GM23338 (cell line): ENCODE measurements at regions not wholly inside any gene's neighbourhood (a gene's known extent, or its start where the extent isn't known, plus 50 kb on each side); places are given as distances from the start of the nearest gene placed in this dataset.

Source experiments
- ATAC-seq: fragments of 200-7000 bp; cut with Tn5 transposase; 3 replicates; pipeline ENCODE4 v1.9.1; 2020
- DNase-seq: peaks from one replicate; pipeline ENCODE4 v3.0.0-alpha.2; 2015; ENCODE audit warnings: low spot score
- H2AFZ ChIP-seq: fragments of 200-600 bp; sonication (generic); 2 replicates; pipeline ENCODE4 v1.8.0; 2016; ENCODE audit warnings: antibody characterized with exemption, mild to moderate bottlenecking, moderate library complexity
- H3F3A ChIP-seq: fragments of 200-600 bp; sonication (generic); replicated peaks from 2 replicates; pipeline ENCODE4 v1.8.0; 2017; ENCODE audit warnings: antibody characterized with exemption, mixed run types, low read depth
- H3K27ac ChIP-seq: fragments of 200-600 bp; sonication (generic); 2 replicates; pipeline ENCODE4 v1.6.1; 2016; ENCODE audit warnings: low read depth
- H3K27me3 ChIP-seq: fragments of 200-600 bp; sonication (generic); 2 replicates; pipeline ENCODE4 v1.8.0; 2016; ENCODE audit warnings: mild to moderate bottlenecking, mixed run types, moderate library complexity; ENCODE audit not compliant: insufficient read depth
- H3K36me3 ChIP-seq: fragments of 200-600 bp; sonication (generic); 2 replicates; pipeline ENCODE4 v1.8.0; 2016; ENCODE audit warnings: mild to moderate bottlenecking; ENCODE audit not compliant: insufficient read depth
- H3K4me1 ChIP-seq: fragments of 200-600 bp; sonication (generic); 2 replicates; pipeline ENCODE4 v1.8.0; 2016; ENCODE audit warnings: mild to moderate bottlenecking, moderate library complexity; ENCODE audit not compliant: insufficient read depth
- H3K4me2 ChIP-seq: fragments of 200-600 bp; sonication (generic); 2 replicates; pipeline ENCODE4 v1.7.1; 2017; ENCODE audit warnings: mixed run types
- H3K4me3 ChIP-seq: fragments of 200-600 bp; sonication (generic); 2 replicates; pipeline ENCODE4 v1.6.1; 2016; ENCODE audit warnings: mixed run types
- H3K79me2 ChIP-seq: fragments of 200-600 bp; sonication (generic); replicated peaks from 2 replicates; pipeline ENCODE4 v1.8.0; 2017; ENCODE audit warnings: mild to moderate bottlenecking; ENCODE audit not compliant: insufficient read depth
- H3K9me2 ChIP-seq: fragments of 200-600 bp; sonication (generic); 2 replicates; pipeline ENCODE4 v1.8.0; 2017; ENCODE audit not compliant: insufficient read depth
- H4K20me1 ChIP-seq: fragments of 200-600 bp; sonication (generic); replicated peaks from 2 replicates; pipeline ENCODE4 v1.8.0; 2017; ENCODE audit warnings: mild to moderate bottlenecking; ENCODE audit not compliant: insufficient read depth
- H3K27ac Mint-ChIP-seq: 2 replicates; pipeline ENCODE4 v1.8.0; 2020; ENCODE audit warnings: inconsistent platforms, mild to moderate bottlenecking, moderate library complexity, mixed read lengths
- H3K27me3 Mint-ChIP-seq: 3 replicates; pipeline ENCODE4 v1.8.0; 2022; ENCODE audit warnings: low read depth, mild to moderate bottlenecking, moderate library complexity, mixed read lengths, inconsistent platforms; ENCODE audit not compliant: insufficient read depth, poor library complexity
- H3K36me3 Mint-ChIP-seq: 3 replicates; pipeline ENCODE4 v1.8.0; 2021; ENCODE audit warnings: low read depth, mild to moderate bottlenecking, inconsistent platforms, moderate library complexity, mixed read lengths
- H3K4me1 Mint-ChIP-seq: 3 replicates; pipeline ENCODE4 v1.8.0; 2020; ENCODE audit warnings: mild to moderate bottlenecking, inconsistent platforms, mixed read lengths
- H3K4me3 Mint-ChIP-seq: 3 replicates; pipeline ENCODE4 v1.8.0; 2021; ENCODE audit warnings: moderate library complexity, mild to moderate bottlenecking, inconsistent platforms, mixed read lengths
- H3K9me3 Mint-ChIP-seq: 3 replicates; pipeline ENCODE4 v1.8.0; 2020; ENCODE audit warnings: moderate library complexity, mild to moderate bottlenecking, inconsistent platforms, mixed read lengths
- CREB1 ChIP-seq: fragments of 250-450 bp; sonication (Bioruptor Pico); IDR thresholded peaks from 2 replicates; pipeline ENCODE4 v1.5.0; 2020; ENCODE audit warnings: low read depth, mild to moderate bottlenecking, moderate library complexity
- EZH2 ChIP-seq: fragments of 200-600 bp; sonication (generic); IDR thresholded peaks from one replicate; pipeline ENCODE4 v1.8.0; 2017; ENCODE audit warnings: antibody characterized with exemption, mild to moderate bottlenecking, low read depth; ENCODE audit not compliant: unreplicated experiment
- EZH2phosphoT487 ChIP-seq: fragments of 200-600 bp; sonication (generic); IDR thresholded peaks from one replicate; pipeline ENCODE4 v1.8.1; 2018; ENCODE audit warnings: antibody characterized with exemption; ENCODE audit not compliant: unreplicated experiment
- NANOG ChIP-seq: IDR thresholded peaks from 2 replicates; pipeline ENCODE4 v1.6.1; 2016; ENCODE audit warnings: antibody characterized with exemption, borderline replicate concordance
- POLR2AphosphoS5 ChIP-seq: IDR thresholded peaks from 2 replicates; pipeline ENCODE4 v1.6.1; 2016; ENCODE audit warnings: antibody characterized with exemption, low read depth
- STAT1 ChIP-seq: IDR thresholded peaks from one replicate; pipeline ENCODE4 v1.6.1; 2016; ENCODE audit warnings: antibody characterized with exemption; ENCODE audit not compliant: unreplicated experiment
- ZNF114 ChIP-seq: fragments of 250-450 bp; sonication (Bioruptor Pico); IDR thresholded peaks from 2 replicates; pipeline ENCODE4 v1.5.0; 2020; ENCODE audit warnings: mild to moderate bottlenecking, moderate library complexity
- TF ChIP-seq, protein P1 (sequence below): fragments of 250-450 bp; sonication (Bioruptor Pico); IDR thresholded peaks from 2 replicates; pipeline ENCODE4 v1.5.0; 2020; ENCODE audit warnings: mild to moderate bottlenecking, moderate library complexity
- TF ChIP-seq, protein P2 (sequence below): IDR thresholded peaks from one replicate; pipeline ENCODE4 v1.6.1; 2018; ENCODE audit warnings: antibody characterized with exemption; ENCODE audit not compliant: unreplicated experiment

DNA sequence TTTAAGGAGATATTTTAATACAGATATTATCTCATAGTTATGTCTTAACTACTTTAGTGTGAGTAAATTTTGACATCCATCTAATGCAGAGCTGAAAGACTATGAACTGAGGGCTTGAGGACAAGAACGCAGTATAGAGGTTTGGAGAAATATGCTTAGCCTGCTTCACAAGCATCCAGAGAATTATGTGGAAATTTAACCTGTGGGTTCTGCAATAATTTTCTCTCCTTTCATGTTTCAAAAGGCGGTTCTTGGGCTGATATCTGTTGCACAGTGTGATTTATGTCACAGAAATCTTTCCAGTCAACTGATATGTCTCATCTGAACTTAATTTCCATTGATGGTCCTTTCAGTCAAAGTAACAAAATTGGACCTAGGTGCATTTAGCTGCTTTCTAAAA is 371.9 kb upstream of the VRK2 start (continued):
- TF ChIP-seq, protein P1, sequence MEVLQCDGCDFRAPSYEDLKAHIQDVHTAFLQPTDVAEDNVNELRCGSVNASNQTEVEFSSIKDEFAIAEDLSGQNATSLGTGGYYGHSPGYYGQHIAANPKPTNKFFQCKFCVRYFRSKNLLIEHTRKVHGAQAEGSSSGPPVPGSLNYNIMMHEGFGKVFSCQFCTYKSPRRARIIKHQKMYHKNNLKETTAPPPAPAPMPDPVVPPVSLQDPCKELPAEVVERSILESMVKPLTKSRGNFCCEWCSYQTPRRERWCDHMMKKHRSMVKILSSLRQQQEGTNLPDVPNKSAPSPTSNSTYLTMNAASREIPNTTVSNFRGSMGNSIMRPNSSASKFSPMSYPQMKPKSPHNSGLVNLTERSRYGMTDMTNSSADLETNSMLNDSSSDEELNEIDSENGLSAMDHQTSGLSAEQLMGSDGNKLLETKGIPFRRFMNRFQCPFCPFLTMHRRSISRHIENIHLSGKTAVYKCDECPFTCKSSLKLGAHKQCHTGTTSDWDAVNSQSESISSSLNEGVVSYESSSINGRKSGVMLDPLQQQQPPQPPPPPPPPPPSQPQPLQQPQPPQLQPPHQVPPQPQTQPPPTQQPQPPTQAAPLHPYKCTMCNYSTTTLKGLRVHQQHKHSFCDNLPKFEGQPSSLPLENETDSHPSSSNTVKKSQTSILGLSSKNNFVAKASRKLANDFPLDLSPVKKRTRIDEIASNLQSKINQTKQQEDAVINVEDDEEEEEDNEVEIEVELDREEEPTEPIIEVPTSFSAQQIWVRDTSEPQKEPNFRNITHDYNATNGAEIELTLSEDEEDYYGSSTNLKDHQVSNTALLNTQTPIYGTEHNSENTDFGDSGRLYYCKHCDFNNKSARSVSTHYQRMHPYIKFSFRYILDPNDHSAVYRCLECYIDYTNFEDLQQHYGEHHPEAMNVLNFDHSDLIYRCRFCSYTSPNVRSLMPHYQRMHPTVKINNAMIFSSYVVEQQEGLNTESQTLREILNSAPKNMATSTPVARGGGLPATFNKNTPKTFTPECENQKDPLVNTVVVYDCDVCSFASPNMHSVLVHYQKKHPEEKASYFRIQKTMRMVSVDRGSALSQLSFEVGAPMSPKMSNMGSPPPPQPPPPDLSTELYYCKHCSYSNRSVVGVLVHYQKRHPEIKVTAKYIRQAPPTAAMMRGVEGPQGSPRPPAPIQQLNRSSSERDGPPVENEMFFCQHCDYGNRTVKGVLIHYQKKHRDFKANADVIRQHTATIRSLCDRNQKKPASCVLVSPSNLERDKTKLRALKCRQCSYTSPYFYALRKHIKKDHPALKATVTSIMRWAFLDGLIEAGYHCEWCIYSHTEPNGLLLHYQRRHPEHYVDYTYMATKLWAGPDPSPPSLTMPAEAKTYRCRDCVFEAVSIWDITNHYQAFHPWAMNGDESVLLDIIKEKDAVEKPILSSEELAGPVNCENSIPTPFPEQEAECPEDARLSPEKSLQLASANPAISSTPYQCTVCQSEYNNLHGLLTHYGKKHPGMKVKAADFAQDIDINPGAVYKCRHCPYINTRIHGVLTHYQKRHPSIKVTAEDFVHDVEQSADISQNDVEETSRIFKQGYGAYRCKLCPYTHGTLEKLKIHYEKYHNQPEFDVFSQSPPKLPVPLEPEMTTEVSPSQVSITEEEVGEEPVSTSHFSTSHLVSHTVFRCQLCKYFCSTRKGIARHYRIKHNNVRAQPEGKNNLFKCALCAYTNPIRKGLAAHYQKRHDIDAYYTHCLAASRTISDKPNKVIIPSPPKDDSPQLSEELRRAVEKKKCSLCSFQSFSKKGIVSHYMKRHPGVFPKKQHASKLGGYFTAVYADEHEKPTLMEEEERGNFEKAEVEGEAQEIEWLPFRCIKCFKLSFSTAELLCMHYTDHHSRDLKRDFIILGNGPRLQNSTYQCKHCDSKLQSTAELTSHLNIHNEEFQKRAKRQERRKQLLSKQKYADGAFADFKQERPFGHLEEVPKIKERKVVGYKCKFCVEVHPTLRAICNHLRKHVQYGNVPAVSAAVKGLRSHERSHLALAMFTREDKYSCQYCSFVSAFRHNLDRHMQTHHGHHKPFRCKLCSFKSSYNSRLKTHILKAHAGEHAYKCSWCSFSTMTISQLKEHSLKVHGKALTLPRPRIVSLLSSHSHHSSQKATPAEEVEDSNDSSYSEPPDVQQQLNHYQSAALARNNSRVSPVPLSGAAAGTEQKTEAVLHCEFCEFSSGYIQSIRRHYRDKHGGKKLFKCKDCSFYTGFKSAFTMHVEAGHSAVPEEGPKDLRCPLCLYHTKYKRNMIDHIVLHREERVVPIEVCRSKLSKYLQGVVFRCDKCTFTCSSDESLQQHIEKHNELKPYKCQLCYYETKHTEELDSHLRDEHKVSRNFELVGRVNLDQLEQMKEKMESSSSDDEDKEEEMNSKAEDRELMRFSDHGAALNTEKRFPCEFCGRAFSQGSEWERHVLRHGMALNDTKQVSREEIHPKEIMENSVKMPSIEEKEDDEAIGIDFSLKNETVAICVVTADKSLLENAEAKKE, result no peak
- TF ChIP-seq STAT1 (no peak), EZH2 (no peak)
- TF ChIP-seq, protein P2, sequence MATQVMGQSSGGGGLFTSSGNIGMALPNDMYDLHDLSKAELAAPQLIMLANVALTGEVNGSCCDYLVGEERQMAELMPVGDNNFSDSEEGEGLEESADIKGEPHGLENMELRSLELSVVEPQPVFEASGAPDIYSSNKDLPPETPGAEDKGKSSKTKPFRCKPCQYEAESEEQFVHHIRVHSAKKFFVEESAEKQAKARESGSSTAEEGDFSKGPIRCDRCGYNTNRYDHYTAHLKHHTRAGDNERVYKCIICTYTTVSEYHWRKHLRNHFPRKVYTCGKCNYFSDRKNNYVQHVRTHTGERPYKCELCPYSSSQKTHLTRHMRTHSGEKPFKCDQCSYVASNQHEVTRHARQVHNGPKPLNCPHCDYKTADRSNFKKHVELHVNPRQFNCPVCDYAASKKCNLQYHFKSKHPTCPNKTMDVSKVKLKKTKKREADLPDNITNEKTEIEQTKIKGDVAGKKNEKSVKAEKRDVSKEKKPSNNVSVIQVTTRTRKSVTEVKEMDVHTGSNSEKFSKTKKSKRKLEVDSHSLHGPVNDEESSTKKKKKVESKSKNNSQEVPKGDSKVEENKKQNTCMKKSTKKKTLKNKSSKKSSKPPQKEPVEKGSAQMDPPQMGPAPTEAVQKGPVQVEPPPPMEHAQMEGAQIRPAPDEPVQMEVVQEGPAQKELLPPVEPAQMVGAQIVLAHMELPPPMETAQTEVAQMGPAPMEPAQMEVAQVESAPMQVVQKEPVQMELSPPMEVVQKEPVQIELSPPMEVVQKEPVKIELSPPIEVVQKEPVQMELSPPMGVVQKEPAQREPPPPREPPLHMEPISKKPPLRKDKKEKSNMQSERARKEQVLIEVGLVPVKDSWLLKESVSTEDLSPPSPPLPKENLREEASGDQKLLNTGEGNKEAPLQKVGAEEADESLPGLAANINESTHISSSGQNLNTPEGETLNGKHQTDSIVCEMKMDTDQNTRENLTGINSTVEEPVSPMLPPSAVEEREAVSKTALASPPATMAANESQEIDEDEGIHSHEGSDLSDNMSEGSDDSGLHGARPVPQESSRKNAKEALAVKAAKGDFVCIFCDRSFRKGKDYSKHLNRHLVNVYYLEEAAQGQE, result no peak

DNA sequence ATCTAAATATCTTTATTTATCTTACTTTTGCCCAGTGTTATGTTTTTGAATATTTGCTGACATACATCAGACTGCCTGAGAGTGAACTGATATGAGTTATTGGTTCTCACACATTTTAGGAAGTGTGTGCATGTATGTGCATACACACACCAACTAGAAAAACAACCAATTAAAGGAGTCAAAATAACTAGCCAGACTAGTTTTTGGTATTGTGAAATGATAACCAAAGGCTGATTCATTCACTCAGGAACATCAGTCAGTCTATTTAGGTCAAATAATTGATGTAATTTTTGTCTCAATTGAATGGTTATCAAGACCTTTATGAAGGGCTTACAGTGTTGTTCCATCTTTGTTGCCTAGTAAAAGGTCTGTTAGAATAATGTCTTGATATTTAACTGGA is 369.3 kb upstream of the VRK2 start:
- no peaks in the 10 kb centered on the region for H3K79me2 ChIP-seq
- no peaks in the 10 kb centered on the region for H4K20me1 ChIP-seq
- Mint-ChIP-seq H3K27me3 (no peaks in the 10 kb centered on the region), H3K36me3 (no peaks in the 10 kb centered on the region), H3K4me3 (no peak overlapping the region), H3K27ac (no peak overlapping the region), H3K4me1 (peaks cover 4% of the 10 kb centered on the region; the same call in 2 of the 3 replicates), H3K9me3 (no peaks in the 10 kb centered on the region)
- H3K4me2 ChIP-seq, result no peak overlapping the region
- DNase-seq (no peak), ATAC-seq (no peak)
- no peak overlapping the region for H3K27ac ChIP-seq
- H3F3A ChIP-seq, result no peaks in the 10 kb centered on the region
- H3K9me2 ChIP-seq, result no peaks in the 10 kb centered on the region
- no peak overlapping the region for H3K4me3 ChIP-seq
- H2AFZ ChIP-seq, result no peak overlapping the region
- H3K36me3 ChIP-seq, result no peaks in the 10 kb centered on the region
- no peaks in the 10 kb centered on the region for H3K4me1 ChIP-seq
- H3K27me3 ChIP-seq, result no peaks in the 10 kb centered on the region
- TF ChIP-seq CREB1 (CRISPR knock-in tag) (no peak), POLR2AphosphoS5 (no peak), EZH2phosphoT487 (no peak), NANOG (no peak), STAT1 (no peak), EZH2 (no peak), ZNF114 (CRISPR knock-in tag) (no peak)
- TF ChIP-seq, protein P2, result no peak
